Astrocyte (in vitro differentiated cells and primary cell): ENCODE measurements at regions not wholly inside any gene's neighbourhood (a gene's known extent, or its start where the extent isn't known, plus 50 kb on each side); places are given as distances from the start of the nearest gene placed in this dataset.

Source experiments
- EZH2 ChIP-seq: IDR thresholded peaks from 2 replicates; pipeline ENCODE4 v1.6.1; 2012; ENCODE audit warnings: mild to moderate bottlenecking, low read length, inconsistent platforms; ENCODE audit not compliant: insufficient read depth
- TF ChIP-seq, protein P1 (sequence below): IDR thresholded peaks from 2 replicates; pipeline ENCODE4 v1.5.1; 2011; ENCODE audit warnings: low read depth, mild to moderate bottlenecking, inconsistent platforms, low read length, moderate library complexity; ENCODE audit not compliant: insufficient read depth

DNA sequence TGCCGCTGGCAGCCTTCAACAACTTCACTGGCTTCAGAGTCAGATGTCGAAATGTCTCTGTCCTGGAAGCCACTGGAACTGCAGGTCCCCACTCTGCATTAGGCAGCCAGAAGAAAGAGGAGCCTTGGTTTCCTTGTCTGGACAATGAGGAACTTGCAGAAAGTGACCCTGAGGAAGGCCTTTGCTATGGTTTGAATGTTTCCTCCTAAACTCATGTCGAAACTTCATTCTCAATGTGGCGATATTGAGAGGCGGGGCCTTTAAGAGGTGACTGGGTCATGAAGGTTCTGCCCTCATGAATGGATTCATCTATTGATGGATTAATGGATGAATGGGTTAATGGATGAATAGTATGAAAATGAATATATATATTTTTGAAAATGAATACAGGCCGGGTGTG, 61.6 kb upstream of the GPR26 start:
- TF ChIP-seq, protein P1, sequence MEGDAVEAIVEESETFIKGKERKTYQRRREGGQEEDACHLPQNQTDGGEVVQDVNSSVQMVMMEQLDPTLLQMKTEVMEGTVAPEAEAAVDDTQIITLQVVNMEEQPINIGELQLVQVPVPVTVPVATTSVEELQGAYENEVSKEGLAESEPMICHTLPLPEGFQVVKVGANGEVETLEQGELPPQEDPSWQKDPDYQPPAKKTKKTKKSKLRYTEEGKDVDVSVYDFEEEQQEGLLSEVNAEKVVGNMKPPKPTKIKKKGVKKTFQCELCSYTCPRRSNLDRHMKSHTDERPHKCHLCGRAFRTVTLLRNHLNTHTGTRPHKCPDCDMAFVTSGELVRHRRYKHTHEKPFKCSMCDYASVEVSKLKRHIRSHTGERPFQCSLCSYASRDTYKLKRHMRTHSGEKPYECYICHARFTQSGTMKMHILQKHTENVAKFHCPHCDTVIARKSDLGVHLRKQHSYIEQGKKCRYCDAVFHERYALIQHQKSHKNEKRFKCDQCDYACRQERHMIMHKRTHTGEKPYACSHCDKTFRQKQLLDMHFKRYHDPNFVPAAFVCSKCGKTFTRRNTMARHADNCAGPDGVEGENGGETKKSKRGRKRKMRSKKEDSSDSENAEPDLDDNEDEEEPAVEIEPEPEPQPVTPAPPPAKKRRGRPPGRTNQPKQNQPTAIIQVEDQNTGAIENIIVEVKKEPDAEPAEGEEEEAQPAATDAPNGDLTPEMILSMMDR: no peak
- no peak for TF ChIP-seq EZH2
